Neural crest cell (in vitro differentiated cells): ENCODE measurements at regions not wholly inside any gene's neighbourhood (a gene's known extent, or its start where the extent isn't known, plus 50 kb on each side); places are given as distances from the start of the nearest gene placed in this dataset.
"Not testable (repeated sequence)": the region's sequence is repeated elsewhere in the genome, so short reads cannot be mapped to it uniquely, and the experiment has no call there.

ENCODE experiments used
- DNase-seq: peaks from one replicate; pipeline ENCODE4 v3.0.0; 2021; ENCODE audit warnings: low read depth, mixed read lengths, low spot score
- H3K27ac Mint-ChIP-seq: one replicate; pipeline ENCODE4 v1.8.0; 2021; ENCODE audit warnings: mild to moderate bottlenecking, mixed read lengths; ENCODE audit not compliant: unreplicated experiment
- H3K27me3 Mint-ChIP-seq: 2 replicates; pipeline ENCODE4 v1.8.0; 2021; ENCODE audit warnings: low read depth, mild to moderate bottlenecking, mixed read lengths
- H3K36me3 Mint-ChIP-seq: 2 replicates; pipeline ENCODE4 v1.8.0; 2021; ENCODE audit warnings: low read depth, mild to moderate bottlenecking, mixed read lengths
- H3K4me1 Mint-ChIP-seq: 2 replicates; pipeline ENCODE4 v1.8.0; 2021; ENCODE audit warnings: mixed read lengths
- H3K4me3 Mint-ChIP-seq: one replicate; pipeline ENCODE4 v1.8.0; 2021; ENCODE audit warnings: mild to moderate bottlenecking, mixed read lengths
- H3K9me3 Mint-ChIP-seq: 2 replicates; pipeline ENCODE4 v1.8.0; 2021; ENCODE audit warnings: mixed read lengths
- TF ChIP-seq, protein P1 (sequence below): fragments of 200-600 bp; sonication (generic); conservative IDR thresholded peaks from 2 replicates; pipeline ENCODE4 v1.5.0; 2021; ENCODE audit warnings: antibody characterized with exemption, mild to moderate bottlenecking

DNA sequence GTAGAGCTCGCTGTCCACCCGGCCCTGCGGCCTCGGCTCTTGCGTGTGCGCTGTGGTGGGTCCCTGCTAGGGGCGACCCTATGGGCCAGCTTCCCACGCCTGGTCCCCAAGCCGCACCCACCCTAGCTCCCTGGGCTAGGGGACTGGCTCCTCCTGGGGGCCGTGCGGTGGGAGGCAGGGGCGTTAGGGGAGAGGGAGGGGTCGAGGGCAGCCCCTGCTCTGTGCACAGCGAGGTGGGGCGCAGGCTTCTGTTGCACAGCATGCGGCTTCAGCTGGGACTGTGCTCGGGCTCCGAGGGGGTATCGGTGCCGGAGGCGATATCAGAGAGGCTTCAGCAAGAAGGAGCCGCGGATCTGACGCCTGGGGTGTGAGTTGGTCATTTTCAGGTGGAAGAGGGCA is 86.1 kb downstream of the ALG10 start:
- no peak for DNase-seq
- Mint-ChIP-seq H3K27me3 (no peaks in the 10 kb centered on the region), H3K36me3 (peaks cover 9% of the 10 kb centered on the region), H3K27ac (no peak overlapping the region), H3K4me1 (no peaks in the 10 kb centered on the region), H3K4me3 (no peak overlapping the region), H3K9me3 (peaks cover 13% of the 10 kb centered on the region)
- TF ChIP-seq, protein P1, sequence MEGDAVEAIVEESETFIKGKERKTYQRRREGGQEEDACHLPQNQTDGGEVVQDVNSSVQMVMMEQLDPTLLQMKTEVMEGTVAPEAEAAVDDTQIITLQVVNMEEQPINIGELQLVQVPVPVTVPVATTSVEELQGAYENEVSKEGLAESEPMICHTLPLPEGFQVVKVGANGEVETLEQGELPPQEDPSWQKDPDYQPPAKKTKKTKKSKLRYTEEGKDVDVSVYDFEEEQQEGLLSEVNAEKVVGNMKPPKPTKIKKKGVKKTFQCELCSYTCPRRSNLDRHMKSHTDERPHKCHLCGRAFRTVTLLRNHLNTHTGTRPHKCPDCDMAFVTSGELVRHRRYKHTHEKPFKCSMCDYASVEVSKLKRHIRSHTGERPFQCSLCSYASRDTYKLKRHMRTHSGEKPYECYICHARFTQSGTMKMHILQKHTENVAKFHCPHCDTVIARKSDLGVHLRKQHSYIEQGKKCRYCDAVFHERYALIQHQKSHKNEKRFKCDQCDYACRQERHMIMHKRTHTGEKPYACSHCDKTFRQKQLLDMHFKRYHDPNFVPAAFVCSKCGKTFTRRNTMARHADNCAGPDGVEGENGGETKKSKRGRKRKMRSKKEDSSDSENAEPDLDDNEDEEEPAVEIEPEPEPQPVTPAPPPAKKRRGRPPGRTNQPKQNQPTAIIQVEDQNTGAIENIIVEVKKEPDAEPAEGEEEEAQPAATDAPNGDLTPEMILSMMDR, result no peak

DNA sequence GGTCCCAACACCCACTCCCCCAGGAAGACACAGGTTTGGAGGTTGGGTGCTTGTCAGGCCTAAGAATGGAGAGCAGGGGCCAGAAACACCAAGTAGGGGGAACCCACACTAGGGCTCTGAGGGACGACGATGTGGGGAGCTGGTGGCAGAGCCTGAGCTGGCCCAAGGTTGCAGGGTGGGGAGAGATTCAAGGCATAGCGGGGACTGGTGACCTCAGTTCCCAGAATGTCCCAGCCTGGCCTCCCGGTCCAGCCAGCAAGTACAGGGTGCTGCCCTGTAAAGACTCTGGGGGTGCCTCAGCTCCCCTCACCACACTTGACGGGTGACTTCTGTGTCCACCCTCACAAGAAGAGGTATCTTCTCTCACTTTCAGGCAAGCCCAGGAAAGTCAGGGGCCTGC is 86.7 kb downstream of the ALG10 start:
- peaks cover 10% of the 10 kb centered on the region for H3K9me3 Mint-ChIP-seq
- H3K4me3 Mint-ChIP-seq, result no peak overlapping the region
- H3K36me3 Mint-ChIP-seq, result peaks cover 9% of the 10 kb centered on the region
- DNase-seq, result no peak
- TF ChIP-seq, protein P1, result no peak
- H3K27ac Mint-ChIP-seq, result no peak overlapping the region
- H3K4me1 Mint-ChIP-seq, result no peaks in the 10 kb centered on the region
- H3K27me3 Mint-ChIP-seq, result no peaks in the 10 kb centered on the region

DNA sequence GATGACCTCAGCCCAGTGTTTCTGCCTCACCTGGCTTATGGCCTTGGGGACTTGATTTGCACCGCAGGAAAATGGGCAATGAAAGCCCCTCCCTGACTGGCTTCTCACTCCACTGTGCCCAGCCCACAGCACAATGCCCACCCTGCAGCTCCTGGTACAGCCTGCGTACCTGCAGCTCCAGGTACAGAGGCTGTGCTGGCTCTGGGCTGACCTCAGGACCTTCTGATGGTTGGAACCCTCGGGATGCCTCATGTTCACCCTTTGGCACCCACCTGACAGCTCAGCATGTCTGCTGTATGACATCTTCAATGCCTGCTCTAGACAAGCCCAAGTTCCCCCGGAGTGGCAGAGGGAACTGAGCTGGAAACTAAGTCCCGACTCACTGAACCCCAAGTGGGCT is 87.1 kb downstream of the ALG10 start:
- TF ChIP-seq, protein P1, result no peak
- Mint-ChIP-seq H3K9me3 (peaks cover 12% of the 10 kb centered on the region), H3K4me3 (no peak overlapping the region), H3K36me3 (peaks cover 9% of the 10 kb centered on the region), H3K27ac (no peak overlapping the region), H3K4me1 (no peaks in the 10 kb centered on the region), H3K27me3 (no peaks in the 10 kb centered on the region)
- no peak for DNase-seq

DNA sequence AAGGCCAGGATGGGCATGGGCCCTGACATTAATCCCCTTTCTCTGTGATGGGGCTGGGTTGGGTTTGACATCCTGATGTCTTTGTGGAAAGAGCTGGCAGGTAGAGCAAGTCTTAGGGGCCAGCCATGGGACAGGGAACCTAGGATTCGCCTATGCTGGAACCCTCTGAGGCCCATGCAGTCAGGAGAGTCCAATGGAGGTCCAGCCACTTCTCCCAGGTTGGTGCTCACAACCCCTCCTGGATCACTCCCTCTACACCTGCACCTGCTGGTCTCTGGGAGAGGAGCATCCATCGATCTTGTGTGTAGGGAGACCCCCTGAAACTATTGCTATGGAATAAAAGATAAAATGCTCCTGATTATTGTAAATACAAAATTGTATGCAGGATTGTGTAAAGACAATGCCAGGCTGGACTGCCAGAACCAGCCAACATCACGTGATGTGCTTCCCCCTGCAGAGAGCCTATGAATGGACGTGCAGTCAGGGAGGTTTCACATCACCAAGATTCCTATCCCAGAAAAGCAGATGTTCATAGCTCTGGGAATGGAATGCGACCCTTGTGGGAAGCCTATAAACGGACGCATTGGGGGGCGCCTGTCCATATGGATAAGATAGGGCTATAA is 87.7 kb downstream of the ALG10 start:
- H3K4me3 Mint-ChIP-seq, H3K4me1 Mint-ChIP-seq, H3K27ac Mint-ChIP-seq, H3K36me3 Mint-ChIP-seq, DNase-seq, H3K27me3 Mint-ChIP-seq: not testable (repeated sequence)
- H3K9me3 Mint-ChIP-seq, result peaks cover 12% of the 10 kb centered on the region

DNA sequence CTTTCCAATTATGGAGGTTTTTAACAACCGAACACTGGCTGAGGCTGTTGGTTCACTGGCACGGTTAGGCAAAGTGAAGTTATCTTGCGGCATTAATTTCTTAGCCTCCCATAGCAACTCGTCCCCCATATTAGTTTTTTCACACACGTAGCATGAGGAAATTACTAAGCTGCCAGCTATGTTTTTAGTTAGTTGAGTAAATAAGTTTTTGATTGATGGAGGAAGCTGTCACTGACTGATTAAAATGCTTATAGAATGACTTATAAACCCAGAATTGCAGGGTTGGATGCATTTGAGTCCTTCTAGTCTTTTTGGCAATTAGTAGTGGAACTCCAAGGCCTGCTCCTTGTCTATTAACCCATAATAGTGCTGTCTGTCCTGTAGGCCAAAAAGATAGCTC is 97.1 kb downstream of the ALG10 start:
- Mint-ChIP-seq H3K9me3 (peaks cover 4% of the 10 kb centered on the region), H3K4me3 (no peak overlapping the region), H3K36me3 (no peaks in the 10 kb centered on the region), H3K27ac (no peak overlapping the region), H3K27me3 (no peaks in the 10 kb centered on the region), H3K4me1 (no peaks in the 10 kb centered on the region)
- no peak for DNase-seq
- TF ChIP-seq, protein P1, result no peak

DNA sequence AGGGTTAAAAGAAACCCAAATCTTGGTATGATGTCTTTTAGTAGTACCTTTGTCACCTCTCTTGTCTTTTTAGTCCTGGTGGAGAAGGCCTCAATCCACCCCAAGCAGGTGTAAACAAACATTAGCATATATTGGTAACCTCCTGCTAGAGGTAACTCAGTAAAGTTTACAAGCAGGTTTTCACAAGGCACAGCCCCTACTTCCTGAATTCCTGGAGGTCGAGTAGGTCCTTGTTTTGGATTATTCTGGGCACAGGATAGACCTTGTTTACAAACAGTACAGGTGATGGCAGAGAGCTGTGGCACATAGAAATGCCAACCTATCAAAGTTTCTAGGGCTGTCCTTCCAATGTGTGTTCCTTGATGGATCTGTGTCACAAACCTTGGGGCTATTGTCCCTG is 99.1 kb downstream of the ALG10 start:
- no peaks in the 10 kb centered on the region for H3K36me3 Mint-ChIP-seq
- H3K9me3 Mint-ChIP-seq, result peaks cover 5% of the 10 kb centered on the region
- no peak overlapping the region for H3K27ac Mint-ChIP-seq
- no peaks in the 10 kb centered on the region for H3K4me1 Mint-ChIP-seq
- H3K4me3 Mint-ChIP-seq, result no peak overlapping the region
- TF ChIP-seq, protein P1, result no peak
- H3K27me3 Mint-ChIP-seq, result no peaks in the 10 kb centered on the region
- no peak for DNase-seq
